ENCODE measurements at regions not wholly inside any gene's neighbourhood (a gene's known extent, or its start where the extent isn't known, plus 50 kb on each side); places are given as distances from the start of the nearest gene placed in this dataset.

GRCh38 chr18:62637807-62638687, 77.3 kb upstream of the PHLPP1 start:
- Histone ChIP-seq H3K9me1 (ENCODE audit: insufficient read depth, low read length) (no peaks in the 10 kb centered on the region), H4K20me1 (ENCODE audit: insufficient read depth, low read length) (no peaks in the 10 kb centered on the region), H3K56ac (ENCODE audit: extremely low read depth, insufficient read depth, low read length) (no peak overlapping the region), H2BK20ac (ENCODE audit: low read depth, low read length) (no peak overlapping the region), H3K14ac (replicated peaks; ENCODE audit: low read depth, low read length) (no peak overlapping the region), H2BK5ac (ENCODE audit: low read depth, low read length, poor library complexity, severe bottlenecking) (no peak overlapping the region), H2AFZ (replicated peaks; ENCODE audit: low read length, poor library complexity) (no peak overlapping the region), H4K8ac (ENCODE audit: low read depth in 2 of 2, low read length in 2 of 2) (no peak overlapping the region), H2AK9ac (replicated peaks; ENCODE audit: low read depth, low read length, poor library complexity) (no peak overlapping the region), H3K27ac (ENCODE audit: insufficient read depth, low read length) (no peak overlapping the region), H3K36me3 (ENCODE audit: control insufficient read depth, insufficient read depth, low read length) (no peaks in the 10 kb centered on the region), H3K23ac (ENCODE audit: low read depth, low read length) (no peak overlapping the region), H2AK5ac (ENCODE audit: low read depth, low read length) (no peak overlapping the region), H3K79me1 (ENCODE audit: low read depth in 1 of 2, low read length in 2 of 2) (no peaks in the 10 kb centered on the region), H2BK120ac (ENCODE audit: low read depth, low read length) (no peak overlapping the region), H3K4me1 (ENCODE audit: control insufficient read depth, insufficient read depth, low read length) (no peaks in the 10 kb centered on the region), H3K27me3 (ENCODE audit: control insufficient read depth, insufficient read depth, low read length) (no peaks in the 10 kb centered on the region; the same call in none of the 2 replicates), H4K5ac (ENCODE audit: low read depth, low read length) (no peak overlapping the region), H4K91ac (ENCODE audit: insufficient read depth, low read depth, low read length) (no peak overlapping the region), H3K4ac (ENCODE audit: low read depth, low read length) (no peak overlapping the region), H3K18ac (ENCODE audit: low read depth, low read length) (no peak overlapping the region), H3K4me3 (ENCODE audit: insufficient read depth, low read depth, low read length) (no peak overlapping the region), H3K9me3 (ENCODE audit: control insufficient read depth, insufficient read depth, low read length) (no peaks in the 10 kb centered on the region), H3K9ac (ENCODE audit: low read depth, low read length) (no peak overlapping the region), H2BK15ac (ENCODE audit: low read depth, low read length) (no peak overlapping the region), H3K4me2 (ENCODE audit: low read depth, low read length) (no peak overlapping the region)
- peak; percentile 6 for DNase-seq
- ATAC-seq (ENCODE audit: low read depth) = no peak
- BruUV-seq (replicated peaks) = no TSS peak
- TF ChIP-seq SMC3 (IDR thresholded peaks at IDR 0.05; ENCODE audit: low read depth, low read length) (peak; percentile 30; the same call in 1 of the 2 replicates), CTCF (conservative IDR thresholded peaks at IDR 0.05; ENCODE audit: low read depth, low read length) (peak; percentile 29; the same call in 1 of the 2 replicates), NFE2L2 (IDR thresholded peaks at IDR 0.05; ENCODE audit: low read depth, low read length) (no peak), RAD21 (IDR thresholded peaks at IDR 0.05; ENCODE audit: low read length) (peak; percentile 42)
- ChIA-PET CTCF (interaction anchor here (0.6 kb wide), 1 partner anchor 341 kb away, joined by 3 read pairs; no protein-coding TSS in a partner anchor), POLR2A (ENCODE audit: unreplicated experiment) (no interaction called here)
- intact Hi-C loops (cut with micrococcal nuclease) = no loop called here
- in situ Hi-C loops (cut with MboI; ENCODE audit: low sequenced_read_pairs) = no loop called here
- dilution Hi-C loops (cut with HindIII; ENCODE audit: low sequenced_read_pairs, unreplicated experiment) = no loop called here
- WGBS, 2 experiments (ENCODE audit: extremely low coverage in 2 of 2, insufficient read length in 1 of 2) = 57% methylated on average over 1 of the region's 7 CpGs; no CpG with 5 or more reads in 1 of the 2 experiments

Data from IMR-90 (cell line).